ENCODE measurements at regions not wholly inside any gene's neighbourhood (a gene's known extent, or its start where the extent isn't known, plus 50 kb on each side); places are given as distances from the start of the nearest gene placed in this dataset.

DNA sequence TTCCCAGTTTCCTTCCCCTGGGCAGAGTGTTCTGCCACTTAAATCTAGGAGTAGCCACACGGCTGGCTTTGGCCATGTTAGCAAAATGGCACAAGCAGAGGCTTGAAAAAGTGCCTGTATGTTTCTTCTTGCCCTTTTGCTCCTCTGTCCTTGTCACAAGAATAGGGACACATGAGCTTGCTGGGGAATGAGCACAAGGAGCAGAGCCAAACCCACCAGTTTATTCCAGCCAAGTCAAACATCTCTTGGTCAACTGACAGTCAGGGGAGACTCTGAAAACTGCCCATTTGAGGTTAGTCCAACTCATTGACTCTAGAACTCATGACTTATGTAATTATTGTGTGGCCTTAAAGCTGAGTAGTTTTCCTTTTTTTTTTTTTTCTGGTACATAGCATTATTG, 739.7 kb upstream of the FZD8 start:
- H3K4me3 Mint-ChIP-seq = no peak overlapping the region
- DNase-seq = no peak
- H3K4me1 Mint-ChIP-seq = no peaks in the 10 kb centered on the region
- H3K27me3 Mint-ChIP-seq = no peaks in the 10 kb centered on the region
- ChIA-PET POLR2A (no interaction called here), CTCF (no interaction called here)
- no peak overlapping the region for H3K27ac Mint-ChIP-seq
- H3K9me3 Mint-ChIP-seq = peaks cover 25% of the 10 kb centered on the region
- no peaks in the 10 kb centered on the region for H3K36me3 Mint-ChIP-seq (ENCODE audit: low read depth)

DNA sequence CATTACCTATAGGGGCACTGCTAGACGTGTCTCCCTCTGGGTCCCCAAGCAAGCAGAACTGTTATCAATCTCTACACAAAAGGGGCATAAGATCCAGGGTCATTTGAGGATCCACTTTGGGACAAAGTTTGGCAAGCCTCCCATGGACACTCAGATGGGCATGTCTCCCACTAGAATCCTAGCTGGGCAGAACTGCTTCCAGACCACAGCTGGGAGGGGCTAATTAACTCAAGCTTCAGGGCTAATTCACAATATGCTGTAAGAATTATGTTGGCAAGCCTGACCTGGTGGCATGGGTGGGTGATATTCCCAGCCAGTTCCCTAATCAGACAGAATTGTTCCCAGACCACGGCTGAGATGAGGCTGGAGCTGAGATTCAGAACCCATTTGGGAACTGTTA, 738.4 kb upstream of the FZD8 start:
- Mint-ChIP-seq H3K4me1 (no peaks in the 10 kb centered on the region), H3K9me3 (peaks cover 25% of the 10 kb centered on the region), H3K27me3 (no peaks in the 10 kb centered on the region), H3K27ac (no peak overlapping the region), H3K4me3 (no peak overlapping the region), H3K36me3 (ENCODE audit: low read depth) (no peaks in the 10 kb centered on the region)
- no peak for DNase-seq
- ChIA-PET CTCF (no interaction called here), POLR2A (no interaction called here)

- CTCF ChIA-PET = no interaction called here
- POLR2A ChIA-PET = interaction anchor here (0.7 kb wide), 1 partner anchor 24 kb away, joined by 9 read pairs; no protein-coding TSS in a partner anchor
- no peak for DNase-seq
- H3K27ac Mint-ChIP-seq = no peak overlapping the region
- H3K4me3 Mint-ChIP-seq = no peak overlapping the region
- H3K27me3 Mint-ChIP-seq = no peaks in the 10 kb centered on the region
- no peaks in the 10 kb centered on the region for H3K4me1 Mint-ChIP-seq
- no peaks in the 10 kb centered on the region for H3K36me3 Mint-ChIP-seq (ENCODE audit: low read depth)
- H3K9me3 Mint-ChIP-seq = peaks cover 14% of the 10 kb centered on the region
Observed at GRCh38 chr10:36375107-36375506, 733.0 kb upstream of the FZD8 start.

- Mint-ChIP-seq H3K27me3 (no peaks in the 10 kb centered on the region), H3K4me3 (no peak overlapping the region), H3K36me3 (ENCODE audit: low read depth) (no peaks in the 10 kb centered on the region), H3K27ac (no peak overlapping the region), H3K9me3 (peaks cover 8% of the 10 kb centered on the region), H3K4me1 (no peaks in the 10 kb centered on the region)
- CTCF ChIA-PET = no interaction called here
- POLR2A ChIA-PET = no interaction called here
- DNase-seq = no peak
Observed at GRCh38 chr10:36373424-36374096, 731.5 kb upstream of the FZD8 start.

- ChIA-PET CTCF (no interaction called here), POLR2A (no interaction called here)
- Mint-ChIP-seq H3K27ac (no peak overlapping the region), H3K36me3 (ENCODE audit: low read depth) (no peaks in the 10 kb centered on the region), H3K4me3 (no peak overlapping the region), H3K9me3 (peaks cover 3% of the 10 kb centered on the region), H3K4me1 (no peaks in the 10 kb centered on the region), H3K27me3 (no peaks in the 10 kb centered on the region)
- DNase-seq = no peak
Observed at GRCh38 chr10:36367362-36367761, 725.3 kb upstream of the FZD8 start.

DNA sequence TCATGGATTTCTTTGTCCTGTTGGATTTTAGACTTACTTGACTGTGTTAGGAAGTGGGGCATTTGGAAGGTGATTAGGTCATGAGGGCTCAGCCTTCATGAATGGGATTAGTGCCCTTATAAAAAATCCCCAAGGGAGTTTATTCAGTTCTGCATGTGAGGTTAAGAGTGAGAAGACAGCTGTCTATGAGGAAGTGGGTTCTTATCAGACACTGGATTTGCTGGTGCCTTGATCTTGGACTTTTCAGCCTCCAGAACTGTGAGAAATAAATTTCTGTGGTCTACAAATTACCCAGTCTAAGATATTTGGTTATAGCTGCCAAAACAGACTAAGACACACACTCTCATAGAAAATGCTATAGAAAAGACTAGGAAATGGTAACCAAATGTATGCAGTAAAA, 724.7 kb upstream of the FZD8 start:
- Mint-ChIP-seq H3K9me3 (peaks cover 3% of the 10 kb centered on the region), H3K4me1 (no peaks in the 10 kb centered on the region), H3K36me3 (ENCODE audit: low read depth) (no peaks in the 10 kb centered on the region), H3K4me3 (no peak overlapping the region), H3K27me3 (no peaks in the 10 kb centered on the region), H3K27ac (no peak overlapping the region)
- ChIA-PET POLR2A (no interaction called here), CTCF (no interaction called here)
- DNase-seq = no peak

DNA sequence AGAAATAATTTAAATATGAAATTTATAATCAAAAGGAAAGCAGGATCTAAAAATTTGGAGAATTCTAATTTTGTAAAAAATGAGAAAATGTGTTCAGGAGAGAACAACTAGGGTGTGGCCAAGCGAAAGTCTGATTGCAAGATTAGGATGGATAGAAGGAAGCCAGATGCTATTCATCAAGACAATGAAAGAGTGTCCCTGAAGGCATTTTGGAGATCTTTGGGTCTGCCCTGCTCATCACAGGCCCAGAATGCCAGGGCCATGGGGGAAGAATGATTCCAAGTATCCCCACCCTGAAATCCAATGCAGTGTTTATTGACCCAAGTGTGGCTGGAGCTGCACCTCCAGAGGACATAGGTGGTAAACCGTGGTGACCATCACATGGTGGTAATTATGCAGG, 724.0 kb upstream of the FZD8 start:
- Mint-ChIP-seq H3K4me1 (no peaks in the 10 kb centered on the region), H3K36me3 (ENCODE audit: low read depth) (no peaks in the 10 kb centered on the region), H3K27ac (no peak overlapping the region), H3K27me3 (no peaks in the 10 kb centered on the region), H3K4me3 (no peak overlapping the region), H3K9me3 (peaks cover 3% of the 10 kb centered on the region)
- POLR2A ChIA-PET = no interaction called here
- DNase-seq = no peak
- CTCF ChIA-PET = no interaction called here

DNA sequence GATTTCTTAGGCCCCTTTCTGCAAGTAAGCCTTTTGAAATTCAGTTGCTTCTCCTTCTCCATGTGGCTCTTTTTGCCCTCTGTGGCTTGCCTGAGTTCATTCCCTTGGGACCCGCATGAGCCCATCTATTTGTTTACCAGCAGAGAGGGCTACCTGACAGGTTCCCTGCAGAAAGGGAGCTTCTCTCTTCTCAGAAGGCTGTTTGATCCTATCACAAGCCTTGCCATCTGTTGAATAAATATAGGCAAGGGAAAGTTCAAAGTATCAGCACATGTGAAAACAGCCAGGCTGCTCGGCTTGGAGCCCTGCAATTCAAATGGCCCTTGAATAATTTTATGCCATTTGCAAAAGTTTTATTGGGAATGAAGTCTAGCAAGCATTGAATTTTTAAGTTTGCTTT, 720.2 kb upstream of the FZD8 start:
- Mint-ChIP-seq H3K4me3 (no peak overlapping the region), H3K36me3 (ENCODE audit: low read depth) (no peaks in the 10 kb centered on the region), H3K4me1 (no peaks in the 10 kb centered on the region), H3K9me3 (peaks cover 4% of the 10 kb centered on the region), H3K27ac (no peak overlapping the region), H3K27me3 (no peaks in the 10 kb centered on the region)
- POLR2A ChIA-PET = no interaction called here
- DNase-seq = no peak
- CTCF ChIA-PET = no interaction called here

DNA sequence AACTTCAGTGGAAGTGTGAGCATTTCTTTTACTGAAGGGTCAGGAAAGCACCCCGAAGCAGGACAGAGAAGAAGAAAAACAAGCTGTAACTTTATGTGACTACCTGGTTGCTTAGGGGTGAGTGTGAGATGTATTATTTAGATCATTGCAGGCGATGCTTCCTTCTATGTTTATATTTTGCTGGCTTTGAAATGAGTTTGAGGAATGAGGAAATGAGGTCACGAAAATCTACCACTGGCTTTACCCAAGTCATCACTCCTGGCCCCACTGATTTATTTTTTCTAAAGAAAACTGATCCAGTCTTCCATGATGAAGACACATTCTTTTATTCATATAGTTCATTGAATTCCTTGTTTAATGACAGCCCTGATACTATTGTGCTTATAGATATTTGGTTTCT, 716.6 kb upstream of the FZD8 start:
- Mint-ChIP-seq H3K9me3 (peaks cover 1% of the 10 kb centered on the region), H3K4me3 (no peak overlapping the region), H3K27ac (no peak overlapping the region), H3K4me1 (no peaks in the 10 kb centered on the region), H3K36me3 (ENCODE audit: low read depth) (no peaks in the 10 kb centered on the region), H3K27me3 (no peaks in the 10 kb centered on the region)
- ChIA-PET CTCF (no interaction called here), POLR2A (no interaction called here)
- no peak for DNase-seq

GRCh38 chr10:36354633-36355032, 712.5 kb upstream of the FZD8 start:
- H3K36me3 Mint-ChIP-seq (ENCODE audit: low read depth) = no peaks in the 10 kb centered on the region
- H3K27ac Mint-ChIP-seq = no peak overlapping the region
- H3K27me3 Mint-ChIP-seq = no peaks in the 10 kb centered on the region
- ChIA-PET CTCF (no interaction called here), POLR2A (no interaction called here)
- peaks cover 20% of the 10 kb centered on the region for H3K9me3 Mint-ChIP-seq
- no peak for DNase-seq
- no peak overlapping the region for H3K4me3 Mint-ChIP-seq
- no peaks in the 10 kb centered on the region for H3K4me1 Mint-ChIP-seq

DNA sequence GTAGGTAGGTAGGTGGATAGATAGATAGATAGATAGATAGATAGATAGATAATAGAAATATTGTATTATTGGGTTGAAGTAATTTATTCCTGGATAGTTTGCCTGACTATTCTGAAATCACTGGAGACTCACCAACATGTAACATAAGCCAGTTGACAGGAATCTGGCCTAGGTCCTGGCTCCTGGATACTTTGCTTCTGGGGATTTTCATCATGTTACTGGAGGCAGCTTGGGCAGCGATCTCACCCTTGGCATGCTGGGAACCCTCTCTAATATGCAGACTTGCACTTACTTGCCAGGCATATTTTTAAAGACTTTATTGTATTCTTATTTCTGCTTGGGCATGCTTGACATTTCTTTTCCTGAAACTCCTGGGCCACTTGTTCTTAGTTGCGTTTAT, 709.1 kb upstream of the FZD8 start:
- Mint-ChIP-seq H3K4me1 (no peaks in the 10 kb centered on the region), H3K36me3 (ENCODE audit: low read depth) (no peaks in the 10 kb centered on the region), H3K4me3 (no peak overlapping the region), H3K27ac (no peak overlapping the region), H3K27me3 (no peaks in the 10 kb centered on the region), H3K9me3 (peaks cover 21% of the 10 kb centered on the region)
- ChIA-PET CTCF (no interaction called here), POLR2A (interaction anchor here (0.6 kb wide), 1 partner anchor 24 kb away, joined by 9 read pairs; no protein-coding TSS in a partner anchor)
- DNase-seq = no peak

DNA sequence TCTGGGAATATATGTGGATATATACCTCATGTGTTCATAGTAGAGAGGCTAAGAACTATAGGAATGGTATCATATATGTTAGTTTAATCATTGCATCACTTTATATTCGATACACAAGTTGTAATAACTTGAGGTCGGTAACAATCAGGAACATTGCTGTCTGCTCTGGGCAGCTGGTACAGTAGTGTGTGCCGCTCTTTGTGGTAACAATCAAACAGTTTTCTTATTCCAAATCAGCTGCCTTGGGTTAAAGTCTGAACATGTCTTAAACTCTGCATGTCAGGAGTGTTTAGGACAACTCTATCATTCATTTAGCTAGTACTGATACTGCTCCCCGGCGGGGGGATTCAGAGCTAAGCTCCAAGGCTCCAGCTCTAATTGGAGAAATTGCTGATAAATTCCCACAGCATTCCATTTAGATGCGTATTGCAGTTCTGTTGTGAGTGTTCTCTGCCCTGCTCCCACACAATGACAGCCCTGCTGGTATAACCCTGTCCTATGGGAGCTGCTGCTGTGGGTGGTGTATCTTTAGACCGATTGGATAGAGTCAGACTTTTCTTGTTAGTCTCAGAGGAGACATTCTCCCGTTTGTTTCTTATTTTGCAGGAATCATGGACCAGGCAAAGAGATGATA, 707.5 kb upstream of the FZD8 start:
- H3K4me1 Mint-ChIP-seq = no peaks in the 10 kb centered on the region
- H3K27me3 Mint-ChIP-seq = no peaks in the 10 kb centered on the region
- ChIA-PET POLR2A (no interaction called here), CTCF (no interaction called here)
- DNase-seq = no peak
- H3K4me3 Mint-ChIP-seq = no peak overlapping the region
- no peak overlapping the region for H3K27ac Mint-ChIP-seq
- no peaks in the 10 kb centered on the region for H3K36me3 Mint-ChIP-seq (ENCODE audit: low read depth)
- H3K9me3 Mint-ChIP-seq = peaks cover 21% of the 10 kb centered on the region

GRCh38 chr10:36345807-36346206, 703.7 kb upstream of the FZD8 start:
- ChIA-PET CTCF (no interaction called here), POLR2A (no interaction called here)
- no peak for DNase-seq
- Mint-ChIP-seq H3K36me3 (ENCODE audit: low read depth) (no peaks in the 10 kb centered on the region), H3K27ac (no peak overlapping the region), H3K4me1 (no peaks in the 10 kb centered on the region), H3K4me3 (no peak overlapping the region), H3K9me3 (peaks cover 11% of the 10 kb centered on the region), H3K27me3 (no peaks in the 10 kb centered on the region)

DNA sequence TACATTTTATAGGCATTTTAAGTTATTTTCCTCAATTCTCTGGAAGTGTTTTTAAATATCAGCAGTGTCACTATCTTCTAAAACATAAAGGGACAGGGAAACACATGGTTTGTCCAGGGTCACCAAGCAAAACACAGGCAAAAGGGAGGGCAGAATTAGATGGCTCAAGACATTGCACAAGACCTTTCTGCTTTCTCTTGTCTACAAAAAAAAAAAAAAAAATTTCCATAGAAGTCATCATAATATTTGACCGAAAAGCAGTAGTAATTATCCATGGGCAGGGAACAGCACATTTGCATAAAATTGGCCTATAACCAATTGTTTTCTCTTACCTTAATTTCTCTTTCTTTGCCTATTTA, 703.1 kb upstream of the FZD8 start:
- ChIA-PET CTCF (no interaction called here), POLR2A (no interaction called here)
- H3K27me3 Mint-ChIP-seq = no peaks in the 10 kb centered on the region
- no peaks in the 10 kb centered on the region for H3K4me1 Mint-ChIP-seq
- H3K9me3 Mint-ChIP-seq = peaks cover 9% of the 10 kb centered on the region
- no peak for DNase-seq
- no peak overlapping the region for H3K27ac Mint-ChIP-seq
- H3K4me3 Mint-ChIP-seq = no peak overlapping the region
- no peaks in the 10 kb centered on the region for H3K36me3 Mint-ChIP-seq (ENCODE audit: low read depth)

All from activated CD4-positive, alpha-beta T cell treated with anti-CD3 and anti-CD28 coated beads, Interleukin-2, amount 10 ng/mL, durations not matched to agents 7 days and 5 days (primary cell).